Stimulated activated effector memory CD8-positive, alpha-beta T cell treated with anti-CD3 and anti-CD28 coated beads, Interleukin-12 subunit alpha, Interleukin-12 subunit beta, amount 100 ng/mL, for 72 hours (primary cell): ENCODE measurements at regions not wholly inside any gene's neighbourhood (a gene's known extent, or its start where the extent isn't known, plus 50 kb on each side); places are given as distances from the start of the nearest gene placed in this dataset.

ENCODE experiments used
- ATAC-seq: fragments of 150-1000 bp; cut with Tn5 transposase; 2 replicates; pipeline ENCODE4 v1.10.0; 2021
- DNase-seq, 2 donors: peaks; one replicate each; pipeline ENCODE4 v3.0.0; 2021 to 2022; ENCODE audit warnings: low spot score in 2 of 2
- H3K27ac Mint-ChIP-seq: one replicate; pipeline ENCODE4 v1.8.0; 2022; ENCODE audit warnings: mild to moderate bottlenecking, mixed read lengths
- H3K36me3 Mint-ChIP-seq: one replicate; pipeline ENCODE4 v1.8.0; 2022; ENCODE audit warnings: mild to moderate bottlenecking, mixed read lengths
- H3K4me1 Mint-ChIP-seq: one replicate; pipeline ENCODE4 v1.8.0; 2022; ENCODE audit warnings: mixed read lengths
- H3K4me3 Mint-ChIP-seq: one replicate; pipeline ENCODE4 v1.8.0; 2022; ENCODE audit warnings: mild to moderate bottlenecking, mixed read lengths
- H3K9me3 Mint-ChIP-seq: one replicate; pipeline ENCODE4 v1.8.0; 2022; ENCODE audit warnings: mixed read lengths

GRCh38 chr18:51446571-51447210 is 249.2 kb upstream of the MEX3C start:
- Mint-ChIP-seq H3K4me3 (no peak overlapping the region), H3K9me3 (no peaks in the 10 kb centered on the region), H3K4me1 (no peaks in the 10 kb centered on the region), H3K36me3 (no peaks in the 10 kb centered on the region), H3K27ac (no peak overlapping the region)
- ATAC-seq (peak; percentile 11), DNase-seq (no peak)

GRCh38 chr18:51447351-51448342 is 250.2 kb upstream of the MEX3C start:
- no peaks in the 10 kb centered on the region for H3K4me1 Mint-ChIP-seq
- ATAC-seq: peak; percentile 50
- H3K4me3 Mint-ChIP-seq: no peak overlapping the region

GRCh38 chr18:51448949-51449348 is 251.5 kb upstream of the MEX3C start:
- DNase-seq (no peak), ATAC-seq (peak; percentile 16)
- H3K4me3 Mint-ChIP-seq: no peak overlapping the region
- H3K36me3 Mint-ChIP-seq: no peaks in the 10 kb centered on the region
- H3K9me3 Mint-ChIP-seq: no peaks in the 10 kb centered on the region
- H3K4me1 Mint-ChIP-seq: no peaks in the 10 kb centered on the region
- no peak overlapping the region for H3K27ac Mint-ChIP-seq

More at GRCh38 chr18:51447351-51448342, 250.2 kb upstream of the MEX3C start:
- no peak for DNase-seq
- Mint-ChIP-seq H3K27ac (no peak overlapping the region), H3K36me3 (no peaks in the 10 kb centered on the region), H3K9me3 (no peaks in the 10 kb centered on the region)

- no peak overlapping the region for H3K27ac Mint-ChIP-seq
- no peaks in the 10 kb centered on the region for H3K36me3 Mint-ChIP-seq
- DNase-seq (no peak), ATAC-seq (no peak)
- H3K9me3 Mint-ChIP-seq: no peaks in the 10 kb centered on the region
- no peaks in the 10 kb centered on the region for H3K4me1 Mint-ChIP-seq
- H3K4me3 Mint-ChIP-seq: no peak overlapping the region
Measured at GRCh38 chr18:51453594-51453993, 256.1 kb upstream of the MEX3C start.

- no peaks in the 10 kb centered on the region for H3K4me1 Mint-ChIP-seq
- no peak for ATAC-seq
- no peaks in the 10 kb centered on the region for H3K36me3 Mint-ChIP-seq
- no peak overlapping the region for H3K27ac Mint-ChIP-seq
- H3K4me3 Mint-ChIP-seq: no peak overlapping the region
- no peaks in the 10 kb centered on the region for H3K9me3 Mint-ChIP-seq
- no peak for DNase-seq
Measured at GRCh38 chr18:51458861-51459260, 261.4 kb upstream of the MEX3C start.

- no peaks in the 10 kb centered on the region for H3K9me3 Mint-ChIP-seq
- no peak for DNase-seq
- H3K4me3 Mint-ChIP-seq: no peak overlapping the region
- no peaks in the 10 kb centered on the region for H3K4me1 Mint-ChIP-seq
- ATAC-seq: no peak
- H3K36me3 Mint-ChIP-seq: no peaks in the 10 kb centered on the region
- H3K27ac Mint-ChIP-seq: no peak overlapping the region
Measured at GRCh38 chr18:51461956-51462355, 264.5 kb upstream of the MEX3C start.

- Mint-ChIP-seq H3K27ac (no peak overlapping the region), H3K4me3 (no peak overlapping the region), H3K36me3 (no peaks in the 10 kb centered on the region), H3K9me3 (no peaks in the 10 kb centered on the region), H3K4me1 (no peaks in the 10 kb centered on the region)
- ATAC-seq: no peak
- no peak for DNase-seq
Measured at GRCh38 chr18:51463483-51464136, 266.1 kb upstream of the MEX3C start.

- no peaks in the 10 kb centered on the region for H3K4me1 Mint-ChIP-seq
- no peaks in the 10 kb centered on the region for H3K9me3 Mint-ChIP-seq
- no peak for ATAC-seq
- no peak overlapping the region for H3K27ac Mint-ChIP-seq
- H3K36me3 Mint-ChIP-seq: no peaks in the 10 kb centered on the region
- no peak for DNase-seq
- H3K4me3 Mint-ChIP-seq: no peak overlapping the region
Measured at GRCh38 chr18:51478908-51479307, 281.4 kb upstream of the MEX3C start.

GRCh38 chr18:51479736-51480135 is 282.3 kb upstream of the MEX3C start:
- DNase-seq (no peak), ATAC-seq (no peak)
- no peak overlapping the region for H3K27ac Mint-ChIP-seq
- H3K36me3 Mint-ChIP-seq: no peaks in the 10 kb centered on the region
- no peaks in the 10 kb centered on the region for H3K4me1 Mint-ChIP-seq
- H3K4me3 Mint-ChIP-seq: no peak overlapping the region
- no peaks in the 10 kb centered on the region for H3K9me3 Mint-ChIP-seq

GRCh38 chr18:51480407-51481261 is 283.2 kb upstream of the MEX3C start:
- Mint-ChIP-seq H3K36me3 (no peaks in the 10 kb centered on the region), H3K27ac (no peak overlapping the region), H3K9me3 (no peaks in the 10 kb centered on the region), H3K4me3 (no peak overlapping the region), H3K4me1 (no peaks in the 10 kb centered on the region)
- no peak for ATAC-seq
- no peak for DNase-seq

GRCh38 chr18:51486735-51487366 is 289.4 kb upstream of the MEX3C start:
- Mint-ChIP-seq H3K4me3 (no peak overlapping the region), H3K27ac (no peak overlapping the region), H3K9me3 (no peaks in the 10 kb centered on the region), H3K36me3 (no peaks in the 10 kb centered on the region), H3K4me1 (no peaks in the 10 kb centered on the region)
- ATAC-seq (no peak), DNase-seq (no peak)

- DNase-seq (no peak), ATAC-seq (no peak)
- Mint-ChIP-seq H3K36me3 (no peaks in the 10 kb centered on the region), H3K9me3 (no peaks in the 10 kb centered on the region), H3K4me1 (no peaks in the 10 kb centered on the region), H3K27ac (no peak overlapping the region), H3K4me3 (no peak overlapping the region)
Measured at GRCh38 chr18:51490417-51490816, 292.9 kb upstream of the MEX3C start.

GRCh38 chr18:51490860-51491259 is 293.4 kb upstream of the MEX3C start:
- Mint-ChIP-seq H3K9me3 (no peaks in the 10 kb centered on the region), H3K36me3 (no peaks in the 10 kb centered on the region), H3K4me3 (no peak overlapping the region), H3K4me1 (no peaks in the 10 kb centered on the region), H3K27ac (no peak overlapping the region)
- ATAC-seq (no peak), DNase-seq (no peak)

- DNase-seq: no peak
- Mint-ChIP-seq H3K36me3 (no peaks in the 10 kb centered on the region), H3K9me3 (no peaks in the 10 kb centered on the region), H3K4me1 (no peaks in the 10 kb centered on the region), H3K27ac (no peak overlapping the region), H3K4me3 (no peak overlapping the region)
- ATAC-seq: no peak
Measured at GRCh38 chr18:51491678-51492372, 294.3 kb upstream of the MEX3C start.
